GM21786 (cell line): ENCODE measurements at regions not wholly inside any gene's neighbourhood (a gene's known extent, or its start where the extent isn't known, plus 50 kb on each side); places are given as distances from the start of the nearest gene placed in this dataset.
"Not testable (repeated sequence)": the region's sequence is repeated elsewhere in the genome, so short reads cannot be mapped to it uniquely, and the experiment has no call there.

Source experiments
- ATAC-seq: cut with Tn5 transposase; IDR thresholded peaks from one replicate; pipeline ENCODE4 v1.9.1; 2021; ENCODE audit not compliant: unreplicated experiment

DNA sequence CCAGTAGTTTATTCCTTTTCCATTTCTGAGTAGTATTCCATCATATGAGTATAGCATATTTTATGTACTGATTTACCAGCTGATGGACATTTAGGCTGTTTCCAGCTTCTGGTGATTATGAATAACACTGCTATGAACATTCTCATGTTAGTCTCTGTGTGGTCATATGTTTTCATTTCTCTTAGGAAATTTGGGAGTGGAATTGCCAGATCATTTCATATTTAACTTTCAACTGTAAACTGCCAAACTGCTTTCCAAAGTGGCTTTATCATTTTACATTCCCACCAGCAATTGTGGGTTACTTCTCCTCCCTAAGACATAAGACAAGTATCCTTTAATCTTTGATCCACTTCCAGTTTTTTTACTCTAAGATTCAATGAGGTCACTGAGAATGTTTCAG, 85.7 kb upstream of the RALGPS2 start:
- ATAC-seq: no peak

DNA sequence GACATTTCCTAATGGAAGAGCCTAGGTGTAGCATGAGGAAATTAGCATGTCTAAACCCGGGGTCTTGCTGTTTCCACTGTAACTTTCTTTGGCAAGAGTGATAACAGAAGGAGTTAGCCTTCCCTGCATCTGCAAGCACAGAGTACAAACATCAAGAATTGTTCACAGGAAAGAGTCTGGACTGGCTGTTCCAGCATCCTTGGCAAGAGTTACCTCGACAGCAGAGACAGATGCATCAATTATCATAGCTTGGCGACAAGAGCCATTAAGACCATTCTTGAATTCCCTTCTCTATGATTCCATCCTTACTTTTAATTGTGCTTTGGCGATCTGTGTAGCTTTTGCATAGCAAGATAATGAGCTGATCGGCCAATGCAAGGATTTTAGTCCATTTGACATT, 82.8 kb upstream of the RALGPS2 start:
- ATAC-seq: no peak

DNA sequence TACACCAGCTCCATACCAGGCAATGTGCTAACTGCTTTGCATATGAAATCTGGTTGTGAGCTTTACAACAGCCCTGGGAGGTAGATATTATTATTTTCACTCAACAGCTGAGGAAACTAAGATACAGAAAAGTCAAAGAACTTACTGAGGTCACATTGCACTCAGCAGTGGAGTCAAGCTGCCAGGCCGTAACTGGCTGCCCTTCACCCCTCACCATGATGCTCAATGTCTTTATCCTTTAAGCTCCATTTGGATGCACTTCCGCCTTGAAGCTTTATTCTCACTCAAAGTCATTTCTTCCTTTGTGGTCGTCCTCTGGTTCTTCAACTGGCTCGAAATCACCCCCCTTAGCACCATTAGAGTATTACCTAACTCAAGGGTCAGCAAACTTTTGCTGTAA, 81.7 kb upstream of the RALGPS2 start:
- ATAC-seq: no peak

DNA sequence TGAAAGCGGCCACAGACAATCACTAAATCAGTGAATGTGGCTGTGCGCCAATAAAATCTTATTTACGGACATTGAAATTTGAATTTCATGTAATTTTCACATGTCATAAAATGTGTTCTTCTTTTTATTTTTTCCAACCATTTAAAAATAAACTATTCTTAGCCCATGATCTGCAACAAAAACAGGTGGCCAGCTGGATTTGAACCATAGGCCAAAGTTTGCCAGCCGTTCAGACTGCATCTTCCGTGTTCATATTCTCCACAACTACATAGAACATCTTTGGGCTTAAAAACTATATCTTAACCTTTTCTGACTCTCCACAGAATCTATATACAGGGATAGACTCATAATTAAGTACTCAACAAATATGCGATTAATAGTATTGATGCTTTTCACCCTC, 81.2 kb upstream of the RALGPS2 start:
- no peak for ATAC-seq

DNA sequence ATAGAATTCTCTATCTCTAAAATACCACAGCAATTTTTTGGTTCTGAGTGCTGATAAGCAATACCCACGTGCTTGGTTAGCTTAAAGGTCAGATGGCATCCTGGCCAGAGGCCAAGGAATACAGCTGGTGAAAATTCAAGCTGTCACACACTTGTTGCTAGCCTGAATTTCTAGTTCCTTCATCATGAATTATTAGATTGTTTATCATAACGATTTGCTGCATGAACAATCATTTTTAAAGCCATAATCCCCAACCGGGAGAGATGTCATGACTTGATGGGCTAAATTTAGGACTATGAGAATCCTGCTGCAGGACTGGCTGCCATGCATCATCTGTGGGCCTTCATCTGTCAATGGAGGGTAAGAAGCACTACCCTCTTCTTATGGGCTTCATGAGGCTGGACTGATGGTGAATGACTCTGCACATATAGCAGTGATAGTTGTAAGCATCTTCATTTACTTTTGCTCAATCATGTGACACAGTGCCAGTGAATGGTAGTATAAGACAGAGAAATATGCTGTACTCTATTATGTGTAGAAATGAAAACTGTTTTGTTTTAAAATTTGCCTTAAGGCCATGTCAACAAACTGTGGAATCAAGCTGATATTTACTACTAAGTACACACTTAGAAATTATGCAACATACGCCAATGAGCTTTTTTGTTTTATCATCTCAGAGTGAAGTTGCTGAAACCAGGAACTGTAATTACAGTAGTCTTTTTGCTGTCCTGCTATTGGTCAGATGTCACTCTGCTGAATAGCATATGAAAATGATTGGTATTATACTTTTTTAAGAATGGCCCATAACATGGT, 80.5 kb upstream of the RALGPS2 start:
- ATAC-seq: no peak

DNA sequence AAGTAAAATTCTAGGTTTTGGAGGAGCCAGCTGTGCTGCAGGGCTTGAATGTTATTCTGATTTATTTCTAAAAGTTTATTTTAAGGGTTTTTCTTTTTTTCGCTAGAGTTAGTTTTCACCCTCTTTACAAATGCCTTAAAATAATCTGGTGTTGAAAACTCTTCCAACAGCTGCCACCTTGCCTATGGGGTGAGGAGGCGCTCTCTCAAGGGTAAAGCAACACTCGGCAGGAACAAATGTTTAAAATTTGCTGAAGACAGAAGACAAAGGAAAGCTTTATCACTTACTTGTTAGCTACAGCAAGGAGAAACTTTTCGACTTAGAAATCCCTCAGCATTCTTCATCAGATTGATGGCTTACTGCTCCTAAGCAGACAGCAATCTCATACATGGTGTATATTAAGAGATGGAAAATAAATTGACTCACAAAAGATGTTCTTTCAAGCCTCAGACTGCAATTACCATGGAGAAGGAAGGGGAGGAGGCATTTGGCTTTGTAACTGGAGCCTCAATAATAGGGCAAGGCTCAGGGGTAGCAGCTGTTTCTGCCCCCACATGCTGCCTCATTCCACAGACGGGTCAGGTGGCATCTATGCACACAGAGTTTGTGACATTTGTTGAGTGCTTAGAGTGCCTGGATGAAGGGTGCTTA, 79.8 kb upstream of the RALGPS2 start:
- ATAC-seq: no peak

DNA sequence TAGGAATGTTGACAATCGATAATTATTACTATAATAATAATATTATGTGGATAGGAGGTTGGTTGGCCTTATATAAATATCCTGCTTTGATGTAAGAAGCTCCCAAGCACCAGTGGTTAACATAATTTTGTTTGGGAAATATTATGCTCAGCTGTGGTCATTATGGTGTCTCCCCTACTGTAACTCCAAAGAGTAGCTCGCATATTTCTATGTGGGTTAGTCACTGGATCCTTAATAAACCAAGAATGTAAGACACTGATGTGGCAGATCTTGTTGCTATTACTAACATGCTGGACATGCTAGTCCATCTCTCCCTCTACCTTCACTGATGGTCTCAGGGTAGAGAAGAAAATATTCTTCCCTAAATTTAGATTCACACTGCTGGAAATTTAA, 79.2 kb upstream of the RALGPS2 start:
- no peak for ATAC-seq

DNA sequence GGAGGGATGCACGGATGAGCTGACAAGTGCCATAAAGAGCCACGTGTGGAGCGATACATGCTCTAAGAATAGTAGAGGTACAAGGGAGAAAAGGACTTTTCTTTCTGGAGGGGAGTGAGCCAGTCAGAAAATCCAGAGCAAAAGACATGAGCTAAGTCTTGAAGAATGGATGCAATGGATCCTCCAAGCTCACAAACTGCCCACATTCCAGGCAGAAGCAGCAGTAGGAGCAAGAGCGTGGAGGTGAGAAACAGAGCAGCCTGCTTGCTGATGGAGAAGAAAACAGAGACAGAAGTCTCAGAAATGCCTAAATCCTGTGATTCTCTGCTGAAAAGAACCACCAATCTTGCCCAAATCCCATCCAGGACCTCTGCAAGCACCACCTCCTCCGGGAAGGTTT, 78.2 kb upstream of the RALGPS2 start:
- ATAC-seq: no peak

DNA sequence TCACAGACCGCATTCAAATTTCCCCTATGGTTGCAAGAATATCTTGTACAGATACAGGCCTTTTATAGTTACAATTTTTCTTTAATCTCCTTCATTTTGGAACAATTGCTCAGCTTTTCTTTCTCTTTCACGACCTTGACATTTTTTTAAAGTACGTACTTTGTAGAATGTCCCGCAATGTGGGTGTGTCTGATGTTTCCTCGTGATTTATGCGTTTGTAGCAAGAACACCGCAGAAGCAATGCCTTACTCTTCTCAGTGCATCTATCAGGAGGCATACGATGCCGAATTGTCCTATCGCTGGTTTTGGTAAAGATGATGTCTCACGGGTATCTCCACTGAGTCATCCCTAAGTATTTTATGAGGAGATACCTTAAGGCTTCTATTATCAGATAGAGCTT, 76.9 kb upstream of the RALGPS2 start:
- ATAC-seq: no peak

DNA sequence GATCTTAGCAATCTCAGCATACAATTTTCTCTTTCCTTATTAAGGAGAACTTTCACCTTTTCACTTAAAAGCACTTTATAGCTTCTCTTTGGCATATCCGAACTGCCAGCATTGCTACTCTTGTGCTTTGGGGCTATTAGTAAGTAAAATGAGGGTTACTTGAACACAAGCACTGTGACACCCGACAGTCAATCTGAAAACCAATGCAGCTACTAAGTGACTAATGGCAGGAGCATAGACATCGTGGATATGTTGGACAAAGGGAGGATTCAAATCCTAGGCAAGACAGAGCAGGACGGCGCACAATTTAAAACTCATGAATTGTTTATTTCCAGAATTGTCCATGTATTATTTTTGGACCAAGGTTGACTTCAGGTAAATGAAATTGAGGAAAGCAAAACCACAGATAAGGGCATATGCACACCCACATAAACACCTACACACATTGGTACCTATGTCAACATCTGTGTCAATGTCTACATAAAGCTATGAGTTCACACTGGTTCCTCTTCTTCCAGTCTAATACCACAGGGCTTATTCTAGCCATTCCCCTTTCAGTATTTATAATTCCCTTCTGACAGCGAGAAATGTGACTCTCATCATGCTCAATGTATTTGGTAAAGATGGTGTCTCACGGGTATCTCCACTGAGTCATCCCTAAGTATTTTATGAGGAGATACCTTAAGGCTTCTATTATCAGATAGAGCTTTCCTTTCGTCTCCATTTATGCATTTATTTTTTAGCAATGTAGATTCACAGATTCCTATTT, 75.3 kb upstream of the RALGPS2 start:
- no peak for ATAC-seq

DNA sequence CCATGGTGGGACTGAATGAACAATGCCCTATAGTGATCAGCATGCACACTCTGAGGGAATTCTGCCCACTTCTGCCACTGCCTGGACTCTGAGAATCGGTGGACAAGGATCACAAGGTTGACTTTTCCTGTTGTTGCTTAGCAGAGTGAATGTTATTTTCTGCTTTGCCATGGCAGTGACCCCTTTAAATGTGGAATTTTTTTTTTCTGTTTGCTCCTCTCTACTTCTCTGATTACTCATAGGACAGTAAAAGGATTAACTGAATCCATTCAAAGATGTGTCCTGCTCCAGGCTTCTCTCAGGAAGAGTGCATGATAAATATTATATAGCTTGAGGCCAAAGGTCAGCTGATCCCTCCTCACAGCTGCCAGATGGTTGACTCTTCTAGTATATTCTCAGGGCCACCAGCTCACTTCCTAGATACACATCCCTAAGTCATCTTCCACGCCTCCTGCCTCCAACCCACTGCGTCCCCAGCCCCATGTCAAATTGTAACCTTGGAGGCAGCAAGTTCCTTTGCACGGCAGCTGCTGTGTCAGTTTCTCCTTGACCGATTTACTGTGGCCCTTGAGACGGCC, 74.0 kb upstream of the RALGPS2 start:
- no peak for ATAC-seq

DNA sequence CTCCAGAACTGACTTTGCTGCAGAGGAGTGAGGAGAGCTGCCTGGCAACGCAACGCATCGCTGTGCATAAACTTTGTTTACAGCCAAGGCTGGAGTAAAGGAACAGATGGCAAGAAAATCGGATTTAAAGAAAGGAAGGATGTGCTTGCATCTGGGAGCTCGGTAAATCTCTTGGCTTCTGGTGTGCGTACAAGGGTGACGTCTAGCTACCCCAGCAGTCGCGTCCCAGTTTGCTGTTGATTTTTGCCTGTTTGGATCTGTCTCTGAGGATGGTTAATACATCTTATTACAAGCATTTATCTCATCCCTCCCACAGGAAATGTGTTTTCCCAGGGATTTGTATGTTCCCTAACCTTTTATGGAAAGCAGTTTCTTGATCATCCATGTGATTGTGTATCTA, 73.3 kb upstream of the RALGPS2 start:
- no peak for ATAC-seq

DNA sequence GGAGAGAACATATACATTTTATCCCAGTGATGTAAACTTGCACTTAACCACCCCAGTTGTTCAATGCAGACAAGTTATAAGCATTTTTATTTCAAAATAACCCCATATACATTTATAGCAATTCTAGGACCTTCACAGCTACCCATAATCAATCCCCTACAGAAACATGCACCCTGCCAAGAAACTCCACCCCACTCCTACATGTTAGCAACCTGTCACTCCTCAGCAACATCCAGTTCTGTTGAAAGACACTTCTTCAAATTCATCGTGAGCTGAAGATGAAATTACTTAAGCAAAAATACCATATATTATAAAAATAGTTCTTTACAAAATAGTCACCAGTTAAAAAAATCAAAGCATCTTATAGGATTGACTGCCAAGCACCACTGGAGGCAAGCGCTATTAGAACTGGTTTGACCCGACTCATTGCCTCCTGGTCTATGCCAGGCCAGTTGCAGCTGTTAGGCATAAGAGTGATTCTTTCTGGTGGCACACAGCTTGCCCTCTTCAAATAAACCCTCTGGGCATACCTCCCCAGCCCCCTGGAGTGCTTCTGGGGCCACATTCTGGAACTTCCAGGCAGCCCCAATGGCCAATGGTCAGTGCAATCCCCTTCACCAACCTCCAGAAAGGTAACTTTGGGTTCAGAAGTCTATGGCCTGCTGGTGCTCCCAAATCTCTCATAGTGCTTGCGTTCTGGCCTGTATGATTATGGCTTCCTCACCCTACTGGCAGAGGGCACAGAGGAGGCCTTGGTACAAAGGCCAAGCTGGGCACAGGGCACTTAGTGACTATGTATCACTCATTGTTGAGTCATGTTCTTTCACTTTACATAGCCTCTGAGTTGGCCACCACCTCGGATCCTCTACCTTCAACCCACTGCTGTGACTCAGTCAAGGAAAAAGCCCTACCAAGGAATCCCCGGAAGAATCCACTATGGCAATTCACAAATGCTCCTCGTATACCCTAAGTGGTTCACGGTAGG, 72.2 kb upstream of the RALGPS2 start:
- ATAC-seq: no peak

DNA sequence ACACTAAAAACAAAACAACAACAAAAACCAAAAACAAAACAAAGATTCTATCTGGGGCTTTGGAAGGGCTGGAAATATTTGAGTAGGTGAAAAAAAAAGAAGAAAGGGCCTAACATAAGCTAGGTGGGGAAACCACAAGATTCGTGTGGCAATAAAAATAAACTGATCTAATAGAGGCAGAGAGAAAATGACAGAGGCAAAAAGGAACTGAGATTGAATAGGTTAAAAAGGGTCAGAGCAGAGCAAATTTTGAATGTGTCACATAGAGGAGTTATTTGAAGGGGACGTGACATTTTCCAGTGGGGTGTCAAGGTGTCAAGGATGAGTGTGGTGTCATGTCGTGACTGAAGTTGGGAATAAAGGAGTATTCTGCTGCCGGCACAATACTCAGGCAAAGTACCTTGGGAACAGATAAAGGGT, 65.2 kb upstream of the RALGPS2 start:
- ATAC-seq: peak; percentile 56

DNA sequence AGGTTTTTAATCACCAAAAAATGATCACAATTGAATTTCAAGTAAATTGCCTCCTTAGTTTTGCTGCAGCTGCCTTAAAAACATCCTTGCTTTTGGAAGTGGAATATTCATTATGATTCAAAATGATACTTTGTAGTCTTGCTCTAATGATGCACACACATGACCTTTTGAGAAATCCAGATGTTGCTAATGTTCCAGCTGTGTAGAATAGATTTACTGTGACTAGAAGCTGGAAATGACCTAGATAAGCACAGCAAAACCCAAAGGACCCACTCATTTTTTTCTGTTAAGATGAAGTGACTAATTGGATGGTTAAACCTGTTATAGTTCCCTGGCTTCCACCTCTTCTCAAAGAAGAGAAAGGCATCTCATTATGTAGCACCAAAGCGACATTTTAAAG, 64.6 kb upstream of the RALGPS2 start:
- ATAC-seq: no peak

DNA sequence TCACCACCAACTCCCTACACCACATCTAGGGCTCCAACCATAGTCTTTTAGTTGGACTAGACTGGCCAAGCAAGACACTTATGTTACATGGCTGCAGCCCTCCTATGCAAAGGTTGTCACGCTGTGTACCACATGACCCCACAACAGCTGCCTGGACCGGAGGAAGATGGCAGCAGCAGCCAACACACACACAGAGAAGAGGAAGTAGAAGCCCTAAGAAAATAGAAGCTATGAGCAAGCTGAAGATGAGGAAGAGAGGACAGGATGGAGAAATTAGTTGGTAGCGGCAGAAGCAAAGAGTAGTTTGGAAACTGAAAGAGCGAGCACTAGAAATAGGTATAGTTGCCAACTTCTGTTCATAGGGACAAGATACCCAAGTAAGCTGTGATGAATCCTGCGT, 60.8 kb upstream of the RALGPS2 start:
- ATAC-seq: peak; percentile 79

DNA sequence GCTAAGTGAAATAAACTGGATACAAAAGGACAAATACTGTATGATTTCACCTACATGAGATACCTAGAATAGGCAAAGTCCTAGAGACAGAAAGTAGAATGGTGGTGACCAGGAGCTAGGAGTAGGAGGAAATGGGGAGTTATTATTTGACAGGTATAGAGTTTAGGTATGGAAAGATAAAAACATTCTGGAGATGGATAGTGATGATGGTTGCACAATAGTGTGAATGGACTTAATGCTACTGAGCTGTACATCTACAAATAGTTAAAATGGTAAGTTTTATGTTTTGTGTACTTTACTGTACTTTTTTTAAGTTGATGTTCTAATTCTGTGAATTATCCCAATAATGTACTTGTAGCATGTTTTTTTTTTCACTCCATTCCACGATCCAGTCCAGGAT, 59.5 kb upstream of the RALGPS2 start:
- no peak for ATAC-seq

DNA sequence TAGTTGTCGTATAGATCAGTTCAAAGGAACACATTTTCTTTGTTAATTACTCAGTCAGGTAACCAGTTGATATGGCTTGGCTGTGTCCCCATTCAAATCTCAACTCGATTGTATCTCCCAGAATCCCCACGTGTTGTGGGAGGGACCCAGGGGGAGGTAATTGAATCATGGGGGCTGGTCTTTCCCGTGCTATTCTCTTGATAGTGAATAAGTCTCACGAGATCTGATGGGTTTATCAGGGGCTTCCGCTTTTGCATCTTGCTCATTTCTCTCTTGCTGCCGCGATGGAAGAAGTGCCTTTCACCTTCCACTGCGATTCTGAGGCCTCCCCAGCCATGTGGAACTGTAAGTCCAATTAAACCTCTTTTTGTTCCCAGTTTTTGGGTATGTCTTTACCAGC, 58.2 kb upstream of the RALGPS2 start:
- not testable (repeated sequence) for ATAC-seq

DNA sequence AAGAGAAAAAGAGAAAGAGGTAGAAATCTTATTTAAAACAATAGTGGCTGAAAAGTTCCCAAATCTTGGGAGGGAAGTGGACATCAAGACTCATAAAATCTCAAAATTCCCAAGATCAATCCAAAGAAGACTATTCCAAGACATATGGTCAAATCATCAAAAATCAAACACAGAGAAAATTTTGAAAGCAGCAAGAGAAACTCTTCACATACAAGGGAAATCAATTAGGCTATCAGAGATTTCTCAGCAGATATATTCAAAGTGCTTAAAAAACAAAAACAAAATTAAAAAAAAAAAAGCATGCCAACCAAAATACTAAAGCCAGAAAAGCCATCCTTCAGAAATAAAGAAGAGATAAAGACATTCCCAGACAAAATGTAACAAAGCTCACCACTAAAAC, 52.6 kb upstream of the RALGPS2 start:
- no peak for ATAC-seq

DNA sequence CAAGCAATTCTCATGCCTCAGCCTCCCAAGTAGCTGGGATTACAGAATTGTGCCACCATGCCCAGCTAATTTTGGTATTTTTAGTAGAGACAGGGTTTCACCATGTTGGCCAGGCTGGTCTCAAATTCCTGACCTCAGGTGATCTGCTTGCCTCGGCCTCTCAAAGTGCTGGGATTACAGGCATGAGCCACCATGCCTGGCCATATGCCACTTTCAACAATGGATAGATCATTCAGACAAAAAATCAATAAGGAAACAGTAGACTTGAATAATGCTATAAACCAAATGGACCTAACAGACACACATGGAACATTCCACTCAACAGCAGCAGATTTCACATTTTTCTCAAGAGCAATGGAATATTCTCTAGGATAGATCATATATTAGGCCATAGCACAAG, 50.5 kb upstream of the RALGPS2 start:
- not testable (repeated sequence) for ATAC-seq
